GM12891 (cell line): ENCODE measurements at regions not wholly inside any gene's neighbourhood (a gene's known extent, or its start where the extent isn't known, plus 50 kb on each side); places are given as distances from the start of the nearest gene placed in this dataset.

Source experiments
- DNase-seq: peaks from one replicate; pipeline ENCODE4 v3.0.0; 2011; ENCODE audit warnings: low spot score; ENCODE audit not compliant: insufficient read length
- FAIRE-seq: peaks from 2 replicates; lab custom pipeline; 2011; peaks lifted over from hg19 to GRCh38; lab: Jason Lieb, UNC
- PAX5 ChIP-seq: IDR thresholded peaks from 2 replicates; pipeline ENCODE4 v1.6.1; 2011; ENCODE audit warnings: low read length, moderate library complexity, mild to moderate bottlenecking; ENCODE audit not compliant: insufficient read depth, severe bottlenecking
- POLR2A ChIP-seq: IDR thresholded peaks from 2 replicates; pipeline ENCODE4 v1.6.1; 2011; ENCODE audit warnings: low read depth, low read length, control low read depth
- POLR2AphosphoS5 ChIP-seq: IDR thresholded peaks from 2 replicates; pipeline ENCODE4 v1.6.1; 2011; ENCODE audit warnings: low read depth, low read length, control low read depth
- POU2F2 ChIP-seq: IDR thresholded peaks from 2 replicates; pipeline ENCODE4 v1.6.1; 2011; ENCODE audit warnings: low read depth, mild to moderate bottlenecking, control low read depth, low read length, moderate library complexity
- SPI1 ChIP-seq: IDR thresholded peaks from 2 replicates; pipeline ENCODE4 v1.6.1; 2011; ENCODE audit warnings: low read depth, low read length, control low read depth
- TAF1 ChIP-seq: IDR thresholded peaks from 2 replicates; pipeline ENCODE4 v1.6.1; 2011; ENCODE audit warnings: low read depth, low read length, control low read depth

- no peak for TF ChIP-seq POU2F2
- TF ChIP-seq POLR2AphosphoS5: no peak
- no peak for TF ChIP-seq PAX5
- no peak for TF ChIP-seq SPI1
- no peak for TF ChIP-seq TAF1
- TF ChIP-seq POLR2A: no peak
- no peak for FAIRE-seq
- DNase-seq: no peak
These were observed 220.1 kb upstream of the DTNBP1 start for GRCh38 chr6:15882915-15883314.

DNA sequence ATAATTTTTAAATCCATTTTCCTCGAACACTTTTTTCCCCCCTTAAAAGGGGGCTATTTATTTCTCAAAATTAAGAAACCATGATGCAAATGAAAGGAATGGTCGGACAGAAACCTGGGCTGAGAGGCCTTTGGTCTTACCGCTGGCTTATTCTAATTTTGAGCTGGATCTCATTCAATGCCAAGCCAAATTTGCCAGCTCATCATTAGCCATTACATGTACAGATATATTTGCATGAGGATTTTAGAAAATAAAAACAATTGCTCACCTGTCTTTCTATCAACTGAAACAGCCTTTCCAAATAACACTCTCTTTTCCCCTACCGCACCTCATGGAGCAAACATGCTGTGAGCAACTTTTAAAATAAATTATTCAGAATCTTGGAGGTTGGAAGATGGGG is 219.5 kb upstream of the DTNBP1 start:
- TF ChIP-seq POLR2A (no peak), SPI1 (no peak), POU2F2 (no peak), PAX5 (no peak), TAF1 (no peak), POLR2AphosphoS5 (no peak)
- DNase-seq (no peak), FAIRE-seq (no peak)

DNA sequence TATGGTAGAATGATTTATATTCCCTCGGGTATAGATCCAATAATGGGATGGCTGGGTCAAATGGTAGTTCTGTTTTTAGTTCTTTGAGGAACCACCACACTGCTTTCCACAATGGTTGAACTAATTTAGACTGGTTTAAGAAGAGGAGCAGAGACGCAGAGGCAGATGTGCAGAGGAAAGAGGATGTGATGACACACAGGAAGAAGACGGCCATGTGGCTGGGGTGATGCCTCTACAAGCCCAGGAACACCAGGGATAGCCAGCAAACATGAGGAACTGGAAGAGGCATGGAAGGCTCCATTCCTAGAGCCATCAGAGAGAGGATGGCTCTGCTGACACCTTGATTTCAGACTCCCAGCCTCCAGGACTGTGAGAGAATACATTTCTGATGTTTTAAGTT is 218.3 kb upstream of the DTNBP1 start:
- FAIRE-seq (peak; percentile 35), DNase-seq (no peak)
- TF ChIP-seq POLR2AphosphoS5 (no peak), PAX5 (no peak), POU2F2 (no peak)

DNA sequence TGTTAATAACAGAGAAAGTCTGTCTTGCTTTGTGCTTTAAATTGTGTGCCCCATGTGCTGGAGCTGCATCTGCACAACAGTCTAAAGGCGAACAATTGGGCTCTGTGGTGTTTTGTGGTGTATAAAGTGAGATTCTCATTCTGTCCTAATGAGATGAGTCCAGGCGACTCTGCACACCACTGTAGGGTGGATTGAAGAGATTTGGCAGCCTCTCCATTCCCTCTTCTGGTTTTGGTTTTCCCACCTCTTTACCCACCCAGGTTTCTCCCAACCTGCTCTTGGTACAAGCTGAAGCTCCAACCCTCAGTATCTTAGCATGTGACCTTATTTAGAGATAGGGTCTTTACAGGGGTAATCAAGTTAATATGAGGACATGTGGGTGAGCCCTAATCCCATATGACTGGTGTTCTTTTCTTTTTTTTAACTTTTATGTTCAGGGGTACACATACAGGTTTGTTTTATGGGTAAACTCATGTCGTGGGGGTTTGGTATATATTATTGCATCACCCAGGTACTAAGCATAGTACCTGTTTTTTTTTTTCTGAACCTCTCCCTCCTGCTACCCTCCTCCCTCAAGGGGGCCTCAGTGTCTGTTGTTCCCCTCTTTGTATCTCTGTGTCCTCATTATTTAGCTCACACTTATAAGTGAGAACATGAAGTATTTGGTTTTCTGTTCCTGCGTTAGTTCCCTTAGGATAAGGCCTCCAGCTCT is 217.6 kb upstream of the DTNBP1 start:
- TF ChIP-seq POU2F2 (no peak), POLR2A (no peak), PAX5 (no peak), TAF1 (no peak), POLR2AphosphoS5 (no peak), SPI1 (no peak)
- DNase-seq: no peak
- FAIRE-seq: no peak

GRCh38 chr6:15879371-15880261 is 216.8 kb upstream of the DTNBP1 start:
- DNase-seq (no peak), FAIRE-seq (peak; percentile 85)
- TF ChIP-seq POU2F2 (no peak), POLR2AphosphoS5 (no peak), POLR2A (no peak), TAF1 (no peak), SPI1 (no peak)

- TF ChIP-seq PAX5 (no peak), POU2F2 (no peak), POLR2AphosphoS5 (no peak), SPI1 (no peak)
- DNase-seq (no peak), FAIRE-seq (no peak)
These were observed 214.4 kb upstream of the DTNBP1 start for GRCh38 chr6:15877231-15877630.

DNA sequence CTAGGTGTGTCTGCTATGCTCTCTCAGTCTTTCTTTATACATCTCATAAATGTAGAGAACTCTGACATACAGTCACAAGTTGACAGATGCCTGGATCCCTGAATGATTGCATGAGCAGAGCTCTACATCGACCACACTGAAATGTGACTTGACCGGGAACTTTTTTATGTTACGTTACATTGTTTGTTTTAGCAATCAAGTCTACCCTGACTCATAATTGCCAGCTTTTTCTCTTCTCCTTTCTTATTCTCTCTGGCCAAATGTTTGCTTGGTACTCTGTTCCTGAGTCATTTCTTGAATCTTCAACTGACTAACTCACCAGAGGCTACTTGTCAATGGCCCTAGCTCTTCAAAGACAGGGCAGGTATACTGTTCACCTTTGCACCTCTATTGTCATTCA is 213.6 kb upstream of the DTNBP1 start:
- TF ChIP-seq TAF1 (no peak), POU2F2 (no peak), SPI1 (peak; percentile 79)

DNA sequence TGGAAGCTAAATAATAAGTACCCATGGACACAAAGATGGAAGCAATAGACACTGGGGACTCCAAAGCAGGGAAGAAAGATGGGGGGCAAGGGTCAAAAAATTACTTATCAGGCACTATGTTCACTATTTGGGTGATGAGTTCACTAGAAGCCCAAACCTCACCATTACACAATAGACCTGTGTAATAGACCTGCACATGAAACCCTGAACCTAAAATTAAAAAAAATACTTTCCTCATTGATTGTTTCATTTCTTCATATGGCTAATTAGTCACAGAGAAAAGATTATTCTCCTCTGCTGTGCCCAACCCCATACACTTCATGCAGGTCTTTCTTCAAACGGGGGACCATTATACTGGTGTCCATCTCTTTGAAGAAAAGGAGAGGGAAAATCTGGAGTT is 213.0 kb upstream of the DTNBP1 start:
- DNase-seq: no peak
- TF ChIP-seq POLR2A (no peak), PAX5 (no peak), POU2F2 (no peak), TAF1 (no peak), POLR2AphosphoS5 (no peak)
- FAIRE-seq: no peak

More for the DNA sequence above, 213.6 kb upstream of the DTNBP1 start:
- no peak for DNase-seq
- FAIRE-seq: peak; percentile 61

DNA sequence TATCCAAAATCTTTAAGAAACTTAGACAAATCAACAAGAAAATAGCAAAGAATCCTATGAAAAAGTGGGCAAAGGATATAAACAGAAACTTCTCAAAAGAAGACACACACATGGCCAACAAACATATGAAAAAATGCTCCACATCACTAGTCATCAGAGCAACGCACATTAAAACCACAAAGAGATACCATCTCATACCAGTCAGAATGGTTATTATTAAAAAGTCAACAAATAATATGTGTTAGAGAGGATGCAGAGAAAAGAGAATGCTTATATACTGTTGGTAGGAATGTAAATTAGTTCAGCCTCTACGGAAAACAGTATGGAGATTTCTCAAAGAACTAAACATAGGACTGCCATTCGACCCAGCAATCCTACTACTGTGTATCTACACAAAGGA is 212.0 kb upstream of the DTNBP1 start:
- no peak for TF ChIP-seq TAF1
- TF ChIP-seq PAX5: no peak
- DNase-seq (no peak), FAIRE-seq (no peak)

GRCh38 chr6:15874326-15874725 is 211.5 kb upstream of the DTNBP1 start:
- DNase-seq (no peak), FAIRE-seq (no peak)
- TF ChIP-seq POLR2A (no peak), POU2F2 (no peak), PAX5 (no peak), POLR2AphosphoS5 (no peak), TAF1 (no peak), SPI1 (no peak)
